Activated T-helper 1 cell treated with anti-CD3 and anti-CD28 coated beads, Interleukin-12 subunit alpha, Interleukin-12 subunit beta, Interleukin-2, Interleukin-4 antibody, amounts not matched to agents 30 ng/mL and 10 ng/mL and 1 ng/mL, durations not matched to agents 14 hours and 24 hours and 36 hours (primary cell): ENCODE measurements at regions not wholly inside any gene's neighbourhood (a gene's known extent, or its start where the extent isn't known, plus 50 kb on each side); places are given as distances from the start of the nearest gene placed in this dataset.

Experiments used
- DNase-seq: peaks from one replicate; pipeline ENCODE4 v3.0.0; 2021; ENCODE audit warnings: low spot score
- H3K27ac Mint-ChIP-seq: one replicate; pipeline ENCODE4 v1.8.0; 2021; ENCODE audit warnings: mild to moderate bottlenecking, mixed read lengths
- H3K27me3 Mint-ChIP-seq: one replicate; pipeline ENCODE4 v1.8.0; 2022; ENCODE audit warnings: mild to moderate bottlenecking, moderate library complexity, mixed read lengths; ENCODE audit not compliant: insufficient read depth
- H3K36me3 Mint-ChIP-seq: one replicate; pipeline ENCODE4 v1.8.0; 2021; ENCODE audit warnings: low read depth, mixed read lengths
- H3K4me1 Mint-ChIP-seq: one replicate; pipeline ENCODE4 v1.8.0; 2021; ENCODE audit warnings: low read depth, mixed read lengths
- H3K4me3 Mint-ChIP-seq: one replicate; pipeline ENCODE4 v1.8.0; 2021; ENCODE audit warnings: mild to moderate bottlenecking, moderate library complexity, mixed read lengths
- H3K9me3 Mint-ChIP-seq: one replicate; pipeline ENCODE4 v1.8.0; 2021; ENCODE audit warnings: mixed read lengths
- intact Hi-C: fragments of 100-400 bp; cut with micrococcal nuclease; formaldehyde crosslinking; loops from one replicate; pipeline ENCODE4 v1.15.1; 2024

DNA sequence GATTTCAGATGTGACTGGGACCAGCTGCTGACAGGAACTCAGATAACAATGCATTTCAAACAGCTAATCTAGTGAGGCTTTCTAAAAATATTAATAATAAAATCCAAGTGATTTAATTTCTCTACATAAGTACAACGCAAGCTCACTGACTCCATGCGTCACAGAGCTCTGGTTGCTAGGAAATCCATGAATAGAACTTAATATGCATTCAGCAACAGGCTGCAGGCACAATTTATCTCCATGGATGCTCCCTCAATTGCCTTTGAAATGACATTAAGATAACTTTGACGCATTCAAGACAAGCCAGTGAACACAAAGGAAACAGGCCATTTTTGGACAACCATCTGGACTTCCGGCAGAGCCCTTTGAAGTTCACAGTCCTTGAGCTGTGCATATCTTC, 118.7 kb upstream of the COL1A2 start:
- no peak overlapping the region for H3K27ac Mint-ChIP-seq
- intact Hi-C loops: no loop called here
- no peak overlapping the region for H3K4me3 Mint-ChIP-seq
- no peak for DNase-seq
- no peaks in the 10 kb centered on the region for H3K36me3 Mint-ChIP-seq
- H3K9me3 Mint-ChIP-seq: no peaks in the 10 kb centered on the region
- H3K27me3 Mint-ChIP-seq: peaks cover 6% of the 10 kb centered on the region
- peaks cover 6% of the 10 kb centered on the region for H3K4me1 Mint-ChIP-seq

DNA sequence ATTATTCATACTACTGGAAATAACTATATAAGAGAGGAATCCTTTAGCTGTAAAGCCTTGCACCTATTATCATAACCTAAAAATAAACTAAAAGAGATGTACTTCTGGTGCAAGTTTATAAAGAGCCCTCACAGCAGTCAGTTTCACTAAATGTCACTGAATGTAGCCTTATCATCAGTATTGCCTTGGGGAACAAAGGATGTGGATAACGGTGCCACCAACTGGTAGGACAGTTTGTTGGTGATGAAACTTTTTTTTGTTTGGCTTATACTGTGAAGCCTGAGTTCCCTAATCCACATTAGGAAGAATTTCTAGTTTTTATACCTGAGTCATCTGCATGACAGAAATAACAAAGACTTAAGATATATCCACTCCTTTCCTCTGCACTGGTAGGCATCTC, 117.9 kb upstream of the COL1A2 start:
- Mint-ChIP-seq H3K4me1 (peaks cover 6% of the 10 kb centered on the region), H3K27ac (no peak overlapping the region), H3K9me3 (no peaks in the 10 kb centered on the region), H3K27me3 (peaks cover 6% of the 10 kb centered on the region), H3K36me3 (no peaks in the 10 kb centered on the region), H3K4me3 (no peak overlapping the region)
- no peak for DNase-seq
- intact Hi-C loops: no loop called here

GRCh38 chr7:94277236-94277635, 117.5 kb upstream of the COL1A2 start:
- no peak for DNase-seq
- Mint-ChIP-seq H3K27ac (no peak overlapping the region), H3K9me3 (no peaks in the 10 kb centered on the region), H3K4me1 (peaks cover 6% of the 10 kb centered on the region), H3K36me3 (no peaks in the 10 kb centered on the region), H3K4me3 (no peak overlapping the region), H3K27me3 (peaks cover 7% of the 10 kb centered on the region)
- intact Hi-C loops: no loop called here

DNA sequence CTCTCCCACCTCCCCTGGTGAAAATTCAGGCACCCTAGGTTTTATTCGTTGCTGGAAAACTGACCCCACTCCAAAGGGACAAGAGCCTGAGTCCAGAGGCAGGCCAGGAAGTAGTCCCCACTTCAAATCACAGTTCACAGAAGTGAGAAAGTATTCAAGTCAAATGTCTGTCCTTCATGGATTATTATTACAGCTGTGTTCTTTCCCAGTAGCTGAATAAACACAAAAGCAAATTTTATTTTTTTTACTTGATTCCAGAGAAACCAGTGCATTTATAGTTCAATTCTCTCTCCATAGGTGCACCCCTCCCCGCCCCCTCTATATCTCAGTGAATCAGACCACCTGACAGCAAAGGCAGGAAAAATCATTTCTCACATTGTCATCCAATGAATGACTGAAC, 113.8 kb upstream of the COL1A2 start:
- Mint-ChIP-seq H3K4me1 (no peaks in the 10 kb centered on the region), H3K4me3 (no peak overlapping the region), H3K9me3 (no peaks in the 10 kb centered on the region), H3K27ac (no peak overlapping the region), H3K36me3 (no peaks in the 10 kb centered on the region), H3K27me3 (peaks cover 11% of the 10 kb centered on the region)
- no peak for DNase-seq
- intact Hi-C loops: no loop called here

DNA sequence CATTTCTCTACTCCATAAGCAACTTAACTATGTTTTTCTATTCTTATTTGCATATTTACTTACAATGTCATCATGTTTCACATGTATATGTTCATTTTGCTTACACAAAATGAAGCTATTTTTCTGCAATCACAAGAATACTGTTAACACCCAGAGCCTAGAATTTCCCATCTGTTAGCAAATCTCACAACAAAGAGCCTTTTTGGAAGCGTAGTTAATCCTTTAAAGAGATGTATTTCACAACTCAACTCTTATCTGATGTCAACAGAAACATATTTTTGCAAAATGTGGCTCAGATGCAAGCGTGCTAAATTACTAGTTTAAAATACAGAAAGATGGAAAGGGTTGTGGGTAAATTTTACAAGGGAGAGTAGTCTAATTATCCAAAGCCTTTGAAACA, 110.6 kb upstream of the COL1A2 start:
- Mint-ChIP-seq H3K4me1 (no peaks in the 10 kb centered on the region), H3K27ac (no peak overlapping the region), H3K36me3 (no peaks in the 10 kb centered on the region), H3K27me3 (peaks cover 11% of the 10 kb centered on the region), H3K4me3 (no peak overlapping the region), H3K9me3 (no peaks in the 10 kb centered on the region)
- no peak for DNase-seq
- intact Hi-C loops: no loop called here

- H3K36me3 Mint-ChIP-seq: no peaks in the 10 kb centered on the region
- no peaks in the 10 kb centered on the region for H3K9me3 Mint-ChIP-seq
- intact Hi-C loops: no loop called here
Measured at GRCh38 chr7:94286111-94286510, 108.6 kb upstream of the COL1A2 start.

DNA sequence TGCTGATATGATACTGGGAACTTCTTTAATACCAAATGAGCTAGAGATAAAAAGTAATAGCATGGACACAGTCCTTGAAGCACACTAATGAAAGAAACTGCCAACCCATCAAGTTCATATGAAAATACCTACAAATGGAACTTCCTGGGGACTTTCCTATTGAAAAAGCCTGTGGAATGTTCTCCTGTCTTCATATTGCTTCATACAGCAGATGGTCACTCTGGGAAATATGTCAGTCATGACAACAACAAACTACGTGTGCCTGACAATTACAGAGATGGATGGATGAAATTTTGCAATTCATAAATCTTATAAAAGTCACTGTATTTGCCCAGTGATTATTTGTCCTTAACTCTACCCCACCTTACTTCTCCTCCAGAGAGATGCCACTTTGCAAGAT, 106.6 kb upstream of the COL1A2 start:
- Mint-ChIP-seq H3K9me3 (no peaks in the 10 kb centered on the region), H3K36me3 (no peaks in the 10 kb centered on the region), H3K4me1 (no peaks in the 10 kb centered on the region), H3K27ac (no peak overlapping the region), H3K27me3 (peaks cover 12% of the 10 kb centered on the region), H3K4me3 (no peak overlapping the region)
- intact Hi-C loops: loop anchor here (2.0 kb wide), 1 partner anchor 107 kb away; the partner anchor contains the start of gene COL1A2
- DNase-seq: no peak

More at GRCh38 chr7:94286111-94286510, 108.6 kb upstream of the COL1A2 start:
- H3K27me3 Mint-ChIP-seq: peaks cover 9% of the 10 kb centered on the region
- no peaks in the 10 kb centered on the region for H3K4me1 Mint-ChIP-seq
- no peak overlapping the region for H3K27ac Mint-ChIP-seq
- H3K4me3 Mint-ChIP-seq: no peak overlapping the region
- no peak for DNase-seq

- no peaks in the 10 kb centered on the region for H3K9me3 Mint-ChIP-seq
- H3K36me3 Mint-ChIP-seq: no peaks in the 10 kb centered on the region
- H3K27ac Mint-ChIP-seq: no peak overlapping the region
- no peaks in the 10 kb centered on the region for H3K4me1 Mint-ChIP-seq
- no peak for DNase-seq
- no peak overlapping the region for H3K4me3 Mint-ChIP-seq
- peaks cover 12% of the 10 kb centered on the region for H3K27me3 Mint-ChIP-seq
- intact Hi-C loops: loop anchor here (2.0 kb wide), 1 partner anchor 106 kb away; the partner anchor contains the start of gene COL1A2
Measured at GRCh38 chr7:94289071-94289470, 105.6 kb upstream of the COL1A2 start.

DNA sequence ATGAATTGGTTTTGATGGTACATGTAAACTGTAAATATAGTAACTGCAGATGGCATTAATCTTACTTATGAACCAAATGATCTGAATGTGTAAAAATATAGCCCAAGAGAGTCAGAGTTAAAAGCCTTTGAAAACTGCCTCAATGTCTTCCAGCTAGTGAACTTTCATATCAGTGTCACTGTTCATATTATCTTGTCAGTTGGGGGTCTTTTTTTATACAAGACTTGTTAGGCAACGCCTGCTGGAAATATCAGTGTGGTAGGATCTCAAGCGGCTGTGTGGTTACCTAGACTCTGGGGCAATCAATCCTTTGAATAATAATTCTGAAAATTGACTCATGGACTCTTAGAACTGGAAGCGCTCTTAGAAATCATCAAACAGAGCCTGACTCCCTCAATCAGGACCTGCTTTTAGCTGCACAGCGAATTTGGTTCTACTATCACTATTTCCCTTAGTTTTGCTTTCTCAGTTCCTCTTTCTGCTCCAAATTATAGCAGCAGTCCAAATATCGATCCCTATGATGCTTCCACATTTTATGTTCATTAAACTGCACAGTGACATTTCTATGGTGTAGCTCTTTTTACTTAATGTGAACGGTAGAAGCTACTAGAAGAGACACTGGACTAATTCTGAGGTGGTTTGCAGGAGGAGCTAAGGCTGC, 100.1 kb upstream of the COL1A2 start:
- intact Hi-C loops: no loop called here
- no peaks in the 10 kb centered on the region for H3K36me3 Mint-ChIP-seq
- no peak overlapping the region for H3K27ac Mint-ChIP-seq
- no peak for DNase-seq
- no peak overlapping the region for H3K4me3 Mint-ChIP-seq
- no peaks in the 10 kb centered on the region for H3K9me3 Mint-ChIP-seq
- H3K27me3 Mint-ChIP-seq: peaks cover 8% of the 10 kb centered on the region
- H3K4me1 Mint-ChIP-seq: no peaks in the 10 kb centered on the region

- Mint-ChIP-seq H3K9me3 (no peaks in the 10 kb centered on the region), H3K27ac (no peak overlapping the region), H3K4me3 (no peak overlapping the region), H3K27me3 (peaks cover 8% of the 10 kb centered on the region), H3K4me1 (no peaks in the 10 kb centered on the region), H3K36me3 (no peaks in the 10 kb centered on the region)
- DNase-seq: no peak
- intact Hi-C loops: no loop called here
Measured at GRCh38 chr7:94295850-94296249, 98.8 kb upstream of the COL1A2 start.

DNA sequence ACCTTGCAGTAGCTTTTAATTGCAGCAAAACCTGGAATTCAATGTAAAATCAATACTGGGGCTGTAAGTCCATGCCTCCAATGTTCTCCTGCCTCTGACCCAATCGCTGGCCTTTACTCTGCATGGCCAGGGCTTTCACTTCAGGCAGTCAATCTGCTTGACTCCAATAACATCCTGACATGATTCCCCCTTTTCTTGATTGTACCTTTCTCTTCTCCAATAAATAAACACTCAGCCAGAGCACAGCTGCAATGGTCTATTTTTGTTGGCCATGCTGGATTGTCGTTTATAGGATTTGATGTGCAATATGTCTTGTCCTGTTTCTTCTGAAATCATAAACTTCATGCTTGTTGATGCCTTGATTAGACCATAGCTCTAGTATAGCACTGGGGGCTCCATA, 97.8 kb upstream of the COL1A2 start:
- intact Hi-C loops: no loop called here
- peaks cover 2% of the 10 kb centered on the region for H3K27me3 Mint-ChIP-seq
- no peak overlapping the region for H3K27ac Mint-ChIP-seq
- DNase-seq: no peak
- no peaks in the 10 kb centered on the region for H3K9me3 Mint-ChIP-seq
- H3K36me3 Mint-ChIP-seq: no peaks in the 10 kb centered on the region
- no peak overlapping the region for H3K4me3 Mint-ChIP-seq
- no peaks in the 10 kb centered on the region for H3K4me1 Mint-ChIP-seq

- no peak overlapping the region for H3K27ac Mint-ChIP-seq
- no peaks in the 10 kb centered on the region for H3K9me3 Mint-ChIP-seq
- intact Hi-C loops: no loop called here
- no peak for DNase-seq
- no peak overlapping the region for H3K4me3 Mint-ChIP-seq
- no peaks in the 10 kb centered on the region for H3K36me3 Mint-ChIP-seq
- H3K27me3 Mint-ChIP-seq: no peaks in the 10 kb centered on the region
- H3K4me1 Mint-ChIP-seq: no peaks in the 10 kb centered on the region
Measured at GRCh38 chr7:94297397-94297838, 97.3 kb upstream of the COL1A2 start.

DNA sequence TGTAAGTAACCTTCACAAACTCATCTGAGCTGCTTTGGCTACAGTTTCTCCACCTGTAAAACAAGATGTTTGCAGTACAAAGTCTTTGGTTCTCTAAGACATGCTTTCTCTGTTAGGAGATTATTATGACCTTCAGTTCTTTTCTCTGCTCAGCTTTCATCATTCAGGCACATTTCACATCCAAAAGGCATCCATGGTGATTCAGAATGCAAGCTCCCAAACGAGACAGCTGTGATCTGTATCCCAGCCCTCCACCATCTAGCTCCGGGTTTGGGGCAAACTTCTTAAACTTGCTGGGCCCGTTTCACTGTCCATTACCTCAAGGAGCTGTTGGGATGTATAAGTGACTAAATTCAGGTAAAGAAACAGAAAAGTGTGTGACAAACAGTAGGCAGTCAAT, 95.8 kb upstream of the COL1A2 start:
- Mint-ChIP-seq H3K27me3 (peaks cover 4% of the 10 kb centered on the region), H3K36me3 (no peaks in the 10 kb centered on the region), H3K9me3 (no peaks in the 10 kb centered on the region), H3K4me1 (no peaks in the 10 kb centered on the region), H3K27ac (no peak overlapping the region), H3K4me3 (no peak overlapping the region)
- intact Hi-C loops: no loop called here
- no peak for DNase-seq
